Esophagus squamous epithelium (tissue), 4 donors: ENCODE measurements at regions not wholly inside any gene's neighbourhood (a gene's known extent, or its start where the extent isn't known, plus 50 kb on each side); places are given as distances from the start of the nearest gene placed in this dataset.

Experiments used
- CTCF ChIP-seq, 6 experiments: fragments of 450-650 bp in 4 of 6; fragments of 200-600 bp in 2 of 6; sonication (generic) in 2 of 6; IDR thresholded peaks; one replicate each; pipeline ENCODE4 v1.5.1; 2016 to 2019; ENCODE audit warnings: antibody characterized with exemption in 6 of 6, mild to moderate bottlenecking in 4 of 6, moderate library complexity in 4 of 6
- POLR2A ChIP-seq, 4 donors: fragments of 450-650 bp; IDR thresholded peaks; one replicate each; pipeline ENCODE4 v1.6.1; 2017; ENCODE audit warnings: antibody characterized with exemption in 4 of 4, mild to moderate bottlenecking in 4 of 4, moderate library complexity in 3 of 4

- no peak for TF ChIP-seq POLR2A (IDR thresholded peaks at IDR 0.05)
- no peak for TF ChIP-seq CTCF (IDR thresholded peaks at IDR 0.05)
These were observed 164.0 kb downstream of the MN1 start for GRCh38 chr22:27637604-27638003.
